HG02610 (cell line): ENCODE measurements at regions not wholly inside any gene's neighbourhood (a gene's known extent, or its start where the extent isn't known, plus 50 kb on each side); places are given as distances from the start of the nearest gene placed in this dataset.

Experiments
- ATAC-seq: cut with Tn5 transposase; IDR thresholded peaks from one replicate; pipeline ENCODE4 v1.9.1; 2021; ENCODE audit warnings: mild to moderate bottlenecking, moderate library complexity; ENCODE audit not compliant: unreplicated experiment

- no peak for ATAC-seq
Measured at GRCh38 chr9:87084407-87084806, 137.1 kb upstream of the GAS1 start.

GRCh38 chr9:87085073-87085472, 137.8 kb upstream of the GAS1 start:
- no peak for ATAC-seq

- ATAC-seq: no peak
Measured at GRCh38 chr9:87085521-87085920, 138.2 kb upstream of the GAS1 start.

- ATAC-seq: no peak
Measured at GRCh38 chr9:87086221-87086818, 139.0 kb upstream of the GAS1 start.

- ATAC-seq: no peak
Measured at GRCh38 chr9:87087197-87087596, 139.9 kb upstream of the GAS1 start.

- ATAC-seq: no peak
Measured at GRCh38 chr9:87088192-87088591, 140.9 kb upstream of the GAS1 start.

GRCh38 chr9:87088621-87089365, 141.5 kb upstream of the GAS1 start:
- no peak for ATAC-seq

GRCh38 chr9:87089506-87089905, 142.2 kb upstream of the GAS1 start:
- no peak for ATAC-seq

- ATAC-seq: no peak
Measured at GRCh38 chr9:87089929-87090328, 142.6 kb upstream of the GAS1 start.

- ATAC-seq: no peak
Measured at GRCh38 chr9:87093777-87094176, 146.5 kb upstream of the GAS1 start.

GRCh38 chr9:87095951-87096350, 148.6 kb upstream of the GAS1 start:
- no peak for ATAC-seq

GRCh38 chr9:87096506-87096905, 149.2 kb upstream of the GAS1 start:
- no peak for ATAC-seq

- ATAC-seq: no peak
Measured at GRCh38 chr9:87097238-87097637, 149.9 kb upstream of the GAS1 start.

GRCh38 chr9:87099407-87099806, 152.1 kb upstream of the GAS1 start:
- no peak for ATAC-seq

GRCh38 chr9:87100001-87100400, 152.7 kb upstream of the GAS1 start:
- ATAC-seq: no peak

GRCh38 chr9:87102126-87102525, 154.8 kb upstream of the GAS1 start:
- ATAC-seq: no peak

GRCh38 chr9:87107072-87107471, 159.8 kb upstream of the GAS1 start:
- no peak for ATAC-seq

GRCh38 chr9:87108661-87109060, 161.4 kb upstream of the GAS1 start:
- ATAC-seq: no peak

- no peak for ATAC-seq
Measured at GRCh38 chr9:87109231-87109631, 161.9 kb upstream of the GAS1 start.

- ATAC-seq: no peak
Measured at GRCh38 chr9:87109851-87110250, 162.5 kb upstream of the GAS1 start.

- no peak for ATAC-seq
Measured at GRCh38 chr9:87111010-87111409, 163.7 kb upstream of the GAS1 start.

GRCh38 chr9:87112656-87113055, 165.3 kb upstream of the GAS1 start:
- ATAC-seq: no peak

GRCh38 chr9:87113874-87114273, 166.6 kb upstream of the GAS1 start:
- ATAC-seq: no peak
